Stimulated activated CD8-positive, alpha-beta memory T cell treated with anti-CD3 and anti-CD28 coated beads, Interleukin-15, amount 100 ng/mL, for 1 hour (primary cell): ENCODE measurements at regions not wholly inside any gene's neighbourhood (a gene's known extent, or its start where the extent isn't known, plus 50 kb on each side); places are given as distances from the start of the nearest gene placed in this dataset.
"Not testable (repeated sequence)": the region's sequence is repeated elsewhere in the genome, so short reads cannot be mapped to it uniquely, and the experiment has no call there.

Experiments
- DNase-seq: peaks from one replicate; pipeline ENCODE4 v3.0.0-alpha.2; 2020; ENCODE audit warnings: low read depth

- no peak for DNase-seq
Observed at GRCh38 chr3:67167481-67167880, 169.4 kb downstream of the KBTBD8 start.

DNA sequence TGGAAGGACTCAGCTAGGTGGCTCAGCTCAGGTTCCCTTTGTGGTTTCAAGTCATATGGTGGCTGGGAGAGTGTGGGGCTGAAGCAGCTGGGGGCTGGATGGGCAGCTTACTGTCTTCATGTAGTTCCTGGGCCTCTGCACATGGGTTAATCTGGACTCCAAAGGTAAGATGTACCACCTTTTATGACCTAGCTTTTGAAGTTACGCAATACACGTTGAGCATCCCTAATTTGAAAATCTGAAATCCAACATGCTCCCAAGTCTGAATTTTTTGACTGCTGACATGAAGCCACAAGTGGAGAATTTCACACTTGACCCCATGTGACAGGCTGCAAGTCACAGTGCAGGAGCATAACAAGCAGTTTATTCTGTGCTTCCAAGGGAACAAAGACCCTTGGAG is 173.7 kb downstream of the KBTBD8 start:
- DNase-seq = no peak

DNA sequence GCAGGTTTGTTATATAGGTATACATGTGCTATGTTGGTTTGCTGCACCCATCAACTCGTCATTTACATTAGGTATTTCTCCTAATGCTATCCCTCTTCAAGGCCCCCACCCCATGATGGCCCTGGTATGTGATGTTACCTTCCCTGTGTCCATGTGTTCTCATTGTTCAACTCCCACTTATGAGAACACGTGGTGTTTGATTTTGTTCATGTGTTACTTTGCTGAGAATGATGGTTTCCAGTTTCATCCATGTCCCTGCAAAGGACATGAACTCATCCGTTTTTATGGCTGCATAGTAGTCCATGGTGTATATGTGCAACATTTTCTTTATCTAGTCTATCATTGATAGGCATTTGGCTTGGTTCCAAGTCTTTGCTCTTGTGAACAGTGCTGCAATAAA is 175.0 kb downstream of the KBTBD8 start:
- not testable (repeated sequence) for DNase-seq

GRCh38 chr3:67176396-67176795 is 178.3 kb downstream of the KBTBD8 start:
- no peak for DNase-seq

GRCh38 chr3:67192466-67192865 is 194.4 kb downstream of the KBTBD8 start:
- no peak for DNase-seq

GRCh38 chr3:67196677-67197076 is 198.6 kb downstream of the KBTBD8 start:
- DNase-seq = no peak

- DNase-seq = no peak
Observed at GRCh38 chr3:67198374-67198773, 200.3 kb downstream of the KBTBD8 start.

GRCh38 chr3:67200618-67201017 is 202.5 kb downstream of the KBTBD8 start:
- no peak for DNase-seq

DNA sequence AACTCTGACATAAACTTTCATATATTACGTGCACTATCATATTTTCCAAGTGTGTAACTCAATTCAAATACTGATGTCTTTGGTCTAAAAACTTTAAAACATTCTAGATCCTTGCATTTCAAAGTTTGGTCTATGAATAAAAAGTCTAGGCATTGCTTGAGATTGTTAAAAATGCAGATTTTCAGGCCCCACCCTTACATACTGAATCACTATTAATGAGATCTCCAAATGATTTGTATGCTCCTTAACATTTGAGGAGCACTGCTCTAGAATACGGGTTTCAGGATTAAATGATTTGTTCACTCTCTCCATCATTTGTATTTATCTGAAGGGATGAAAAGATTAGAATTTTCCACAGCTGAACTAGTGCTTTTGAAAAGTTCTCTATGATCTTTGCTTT is 202.9 kb downstream of the KBTBD8 start:
- no peak for DNase-seq

DNA sequence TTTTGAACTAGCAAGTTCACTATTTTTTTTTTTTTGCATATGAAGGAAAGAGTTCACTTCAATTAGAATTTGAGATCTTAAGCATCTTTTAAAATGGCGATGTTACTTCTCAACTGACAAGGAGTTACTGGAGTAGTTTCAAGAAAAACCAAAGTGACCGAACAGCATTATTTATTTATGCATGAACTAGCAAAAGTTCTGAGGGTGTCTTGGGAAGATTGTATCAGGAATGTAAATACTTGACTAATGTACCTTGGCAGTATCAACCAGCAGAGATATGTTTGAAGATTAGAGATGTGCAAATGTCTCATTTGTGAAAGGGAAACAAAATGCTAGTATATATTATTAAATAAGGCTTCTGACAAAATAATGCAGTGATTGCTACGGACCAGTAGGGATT is 203.9 kb downstream of the KBTBD8 start:
- no peak for DNase-seq

DNA sequence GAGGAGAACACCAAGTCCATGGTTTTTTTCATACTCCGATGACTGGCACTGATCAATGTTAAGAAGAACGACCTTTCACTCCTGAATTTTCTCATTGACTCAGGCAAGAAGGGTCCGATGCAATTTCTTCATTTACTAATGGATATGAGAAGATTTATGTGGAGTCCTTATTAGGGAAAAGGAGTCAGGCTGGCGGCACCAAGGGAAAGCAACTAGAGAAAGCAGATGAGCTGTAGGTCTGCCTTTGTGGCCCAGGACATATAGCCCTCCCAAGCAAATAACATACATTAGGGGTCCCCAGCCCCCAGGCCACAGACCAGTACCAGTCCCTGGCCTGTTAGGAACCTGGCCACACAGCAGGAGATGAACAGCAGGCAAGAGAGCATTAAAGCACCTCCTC is 206.8 kb downstream of the KBTBD8 start:
- no peak for DNase-seq

GRCh38 chr3:67215690-67216089 is 217.6 kb downstream of the KBTBD8 start:
- DNase-seq = no peak

DNA sequence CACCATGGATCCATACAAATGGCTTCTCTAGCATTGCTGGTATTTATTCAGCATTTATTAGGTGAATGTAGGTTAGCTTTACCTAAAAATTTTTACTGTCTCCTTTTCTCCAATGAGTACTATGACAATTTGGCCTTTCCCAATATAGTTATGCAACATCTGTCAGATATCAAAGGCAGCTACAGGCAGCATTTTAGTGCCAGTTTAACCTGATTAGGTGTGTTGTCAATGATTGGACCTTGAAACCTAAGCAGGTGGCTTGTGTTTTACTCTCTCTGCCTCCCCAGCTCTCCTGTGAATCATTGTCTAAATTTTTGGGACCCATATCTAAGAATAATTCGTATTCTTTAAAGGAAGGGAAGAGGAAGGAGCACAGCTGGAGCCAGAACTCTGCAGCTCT is 228.9 kb downstream of the KBTBD8 start:
- DNase-seq = no peak

DNA sequence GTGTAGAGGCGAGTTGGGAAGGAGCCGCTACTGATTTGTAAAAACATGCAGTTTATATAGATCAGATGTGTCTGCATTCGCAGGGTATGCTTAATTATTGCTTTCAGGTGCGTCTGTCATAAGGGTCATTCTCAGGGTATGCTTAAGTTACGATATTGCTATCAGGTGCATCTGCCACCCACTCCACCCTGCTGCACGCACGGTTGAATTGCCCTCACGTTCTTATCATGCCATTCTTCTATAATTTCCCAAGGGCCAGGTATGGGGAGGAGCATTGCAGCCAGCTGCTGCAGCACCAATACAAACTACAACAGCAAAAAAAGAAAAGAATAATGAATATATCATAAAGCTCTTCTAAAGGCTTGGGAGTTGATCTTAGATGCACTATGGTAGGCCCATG is 230.0 kb downstream of the KBTBD8 start:
- no peak for DNase-seq

DNA sequence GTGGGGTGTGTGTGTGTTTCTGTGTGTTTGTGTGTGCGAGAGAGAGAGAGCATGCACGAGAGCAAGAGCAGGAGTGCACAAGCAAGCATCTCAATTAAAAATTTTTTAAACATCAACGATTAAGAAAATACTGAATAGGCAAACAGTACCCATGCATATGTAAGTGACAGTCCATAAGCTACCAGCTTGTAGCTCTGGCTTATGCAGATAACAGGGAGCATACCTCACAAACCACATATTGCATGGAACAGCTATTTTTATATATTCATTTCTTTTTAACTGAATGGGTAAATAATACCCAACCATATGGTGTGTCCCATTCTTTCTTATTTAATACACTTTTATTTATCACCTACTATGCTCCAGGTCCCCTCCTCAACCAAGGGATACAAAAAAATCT is 234.5 kb downstream of the KBTBD8 start:
- DNase-seq = no peak

DNA sequence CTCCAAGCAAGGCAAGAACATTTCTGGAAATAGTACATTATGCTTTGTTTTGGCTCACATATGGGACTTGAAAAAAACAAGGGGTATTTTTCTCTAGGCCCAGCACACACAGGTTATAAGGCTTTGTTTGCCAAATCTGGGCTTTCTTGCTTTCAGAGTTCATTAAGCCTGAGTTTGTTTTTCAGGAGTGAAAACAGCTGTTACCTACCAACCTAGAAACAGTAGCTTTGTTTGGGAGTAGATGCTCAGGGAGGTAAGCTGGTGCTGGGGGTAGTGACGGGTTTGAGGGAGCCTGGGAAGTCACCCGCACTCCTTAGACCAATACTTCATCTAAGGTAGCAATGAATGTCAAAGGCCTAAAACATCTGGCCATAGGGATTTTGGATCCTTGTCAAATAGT is 241.2 kb downstream of the KBTBD8 start:
- no peak for DNase-seq

GRCh38 chr3:67241084-67241483 is 243.0 kb downstream of the KBTBD8 start:
- no peak for DNase-seq

- no peak for DNase-seq
Observed at GRCh38 chr3:67244130-67244529, 246.0 kb downstream of the KBTBD8 start.

DNA sequence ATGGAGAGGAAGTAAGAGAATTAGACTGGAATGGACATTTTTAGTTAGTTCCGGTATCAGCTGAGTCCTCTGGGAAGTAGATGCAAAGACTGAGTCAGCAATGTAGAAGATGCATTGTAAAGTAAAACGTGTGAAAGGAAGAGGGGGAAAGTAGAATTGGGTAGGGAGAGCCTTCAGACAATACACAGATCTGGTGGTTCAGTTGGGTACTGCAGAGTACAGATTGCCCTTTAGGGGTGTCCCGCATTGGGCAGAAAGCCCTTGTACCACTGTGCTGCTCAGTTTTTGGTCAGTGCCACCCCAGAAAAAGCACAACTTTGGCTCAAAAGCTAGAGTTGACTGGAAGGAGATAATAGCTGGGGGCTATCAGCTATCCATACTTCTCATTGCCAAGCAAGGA is 247.4 kb downstream of the KBTBD8 start:
- DNase-seq = no peak

- DNase-seq = no peak
Observed at GRCh38 chr3:67248726-67249125, 250.6 kb downstream of the KBTBD8 start.

DNA sequence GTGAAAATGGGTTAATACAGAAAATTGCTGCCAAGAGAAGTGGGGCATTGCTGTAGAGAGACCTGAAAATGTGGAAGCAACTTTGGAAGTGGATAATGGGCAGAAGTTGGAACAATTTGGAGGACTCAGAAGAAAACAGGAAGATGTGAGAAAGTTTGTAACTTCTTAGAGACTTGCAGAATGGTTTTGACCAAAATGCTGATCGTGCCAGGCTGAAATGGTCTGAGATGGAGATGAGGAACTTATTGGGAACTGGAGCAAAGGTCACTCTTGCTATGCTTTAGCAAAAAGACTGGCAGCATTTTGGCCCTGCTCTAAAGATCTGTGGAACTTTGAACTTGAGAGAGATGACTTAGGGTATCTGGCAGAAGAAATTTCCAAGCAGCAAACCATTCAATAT is 254.8 kb downstream of the KBTBD8 start:
- DNase-seq = not testable (repeated sequence)

DNA sequence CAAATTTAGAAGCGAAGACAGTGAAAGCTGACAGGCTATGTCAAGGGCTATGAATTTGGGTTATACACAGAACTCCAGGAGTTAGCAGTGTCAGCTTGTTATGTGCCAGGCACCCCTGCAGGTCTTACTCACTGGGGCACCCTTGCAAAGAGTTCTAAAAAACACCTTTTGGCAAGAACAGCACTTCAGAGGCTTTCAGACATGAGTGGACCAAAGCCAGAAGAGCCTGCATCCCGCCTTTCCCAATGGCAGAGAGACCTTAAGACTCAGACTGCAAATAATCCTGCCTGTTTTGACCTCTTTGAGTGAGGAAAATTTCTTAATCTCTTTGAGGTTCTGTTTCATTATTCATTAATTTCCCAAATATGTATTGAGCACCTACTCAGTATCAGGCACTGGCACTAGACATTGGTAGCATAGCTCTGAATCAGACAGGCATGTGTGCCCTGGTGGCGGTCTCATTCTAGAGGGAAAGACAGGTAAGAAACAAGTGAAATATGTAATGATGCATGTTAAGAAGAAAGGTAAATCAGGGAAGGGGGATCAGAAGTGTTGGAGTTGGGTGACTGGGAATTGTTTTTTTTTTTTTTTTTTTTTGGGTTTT is 280.0 kb downstream of the KBTBD8 start:
- DNase-seq = no peak

- DNase-seq = no peak
Observed at GRCh38 chr3:67286586-67286985, 288.5 kb downstream of the KBTBD8 start.

DNA sequence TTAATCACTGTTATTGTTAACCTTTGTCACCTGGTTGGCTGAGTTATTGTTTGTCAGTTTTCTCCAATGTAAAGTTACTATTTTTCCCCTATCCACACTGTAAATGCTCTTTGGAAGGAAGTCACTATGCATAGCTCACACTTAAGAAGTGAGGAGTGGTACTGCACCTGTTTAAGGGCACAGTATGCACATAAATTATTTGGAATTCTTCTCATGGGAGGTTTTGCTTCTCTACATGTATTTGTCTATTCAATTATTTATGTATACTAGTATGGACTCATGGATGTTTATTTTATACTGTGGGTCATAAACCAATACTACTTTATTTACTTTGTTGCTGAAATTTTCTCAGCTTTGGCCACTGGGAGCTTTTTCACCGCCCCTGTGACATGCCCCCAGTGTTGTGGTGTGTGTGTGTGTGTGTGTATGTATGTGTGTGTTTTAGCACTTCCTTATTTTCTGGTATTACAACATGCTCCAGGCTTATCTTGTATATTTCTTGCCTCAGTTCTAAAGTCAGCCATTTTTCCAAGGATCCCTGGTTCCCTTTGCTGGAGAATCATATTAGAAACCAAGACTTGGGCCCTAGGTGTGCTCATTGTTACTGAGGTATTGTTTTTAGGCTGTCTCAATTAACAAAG is 290.5 kb downstream of the KBTBD8 start:
- no peak for DNase-seq
